Astrocyte of the cerebellum (primary cell): ENCODE measurements at regions not wholly inside any gene's neighbourhood (a gene's known extent, or its start where the extent isn't known, plus 50 kb on each side); places are given as distances from the start of the nearest gene placed in this dataset.

ENCODE experiments used
- DNase-seq: peaks from one replicate; pipeline ENCODE4 v3.0.0-alpha.2; 2011; ENCODE audit warnings: low read depth
- H3K4me3 ChIP-seq: 2 replicates; pipeline ENCODE4 v1.5.1; 2011; ENCODE audit warnings: mild to moderate bottlenecking, low read depth, low read length, moderate library complexity
- in situ Hi-C: cut with HindIII; loops from 2 replicates; pipeline ENCODE4 v1.10.0; 2017; ENCODE audit warnings: low sequenced_read_pairs
- TF ChIP-seq, protein P1 (sequence below): IDR thresholded peaks from 2 replicates; pipeline ENCODE4 v1.5.1; 2012; ENCODE audit warnings: low read length, low read depth, moderate library complexity, mild to moderate bottlenecking; ENCODE audit errors: missing control alignments

DNA sequence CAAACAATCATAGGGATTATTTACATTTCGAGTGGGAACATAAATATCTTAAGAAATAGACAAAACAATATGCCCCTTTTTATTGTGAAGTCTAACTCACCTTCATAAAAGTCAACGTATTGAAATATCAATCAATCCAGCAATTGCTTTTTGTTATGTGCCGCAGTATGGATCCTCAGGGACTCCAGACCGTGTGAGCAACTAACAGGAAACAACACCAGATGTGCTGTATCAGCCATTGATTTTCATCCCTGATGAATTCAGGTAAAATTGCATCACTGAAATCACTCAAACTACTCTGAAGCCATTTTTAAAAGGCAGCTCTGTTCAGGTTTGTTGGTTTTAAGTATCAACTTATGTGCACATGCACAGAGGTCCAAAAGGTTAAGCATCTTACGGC, 197.3 kb upstream of the FAT1 start:
- H3K4me3 ChIP-seq: no peak overlapping the region
- DNase-seq: no peak
- in situ Hi-C loops: no loop called here
- TF ChIP-seq, protein P1, sequence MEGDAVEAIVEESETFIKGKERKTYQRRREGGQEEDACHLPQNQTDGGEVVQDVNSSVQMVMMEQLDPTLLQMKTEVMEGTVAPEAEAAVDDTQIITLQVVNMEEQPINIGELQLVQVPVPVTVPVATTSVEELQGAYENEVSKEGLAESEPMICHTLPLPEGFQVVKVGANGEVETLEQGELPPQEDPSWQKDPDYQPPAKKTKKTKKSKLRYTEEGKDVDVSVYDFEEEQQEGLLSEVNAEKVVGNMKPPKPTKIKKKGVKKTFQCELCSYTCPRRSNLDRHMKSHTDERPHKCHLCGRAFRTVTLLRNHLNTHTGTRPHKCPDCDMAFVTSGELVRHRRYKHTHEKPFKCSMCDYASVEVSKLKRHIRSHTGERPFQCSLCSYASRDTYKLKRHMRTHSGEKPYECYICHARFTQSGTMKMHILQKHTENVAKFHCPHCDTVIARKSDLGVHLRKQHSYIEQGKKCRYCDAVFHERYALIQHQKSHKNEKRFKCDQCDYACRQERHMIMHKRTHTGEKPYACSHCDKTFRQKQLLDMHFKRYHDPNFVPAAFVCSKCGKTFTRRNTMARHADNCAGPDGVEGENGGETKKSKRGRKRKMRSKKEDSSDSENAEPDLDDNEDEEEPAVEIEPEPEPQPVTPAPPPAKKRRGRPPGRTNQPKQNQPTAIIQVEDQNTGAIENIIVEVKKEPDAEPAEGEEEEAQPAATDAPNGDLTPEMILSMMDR: no peak

DNA sequence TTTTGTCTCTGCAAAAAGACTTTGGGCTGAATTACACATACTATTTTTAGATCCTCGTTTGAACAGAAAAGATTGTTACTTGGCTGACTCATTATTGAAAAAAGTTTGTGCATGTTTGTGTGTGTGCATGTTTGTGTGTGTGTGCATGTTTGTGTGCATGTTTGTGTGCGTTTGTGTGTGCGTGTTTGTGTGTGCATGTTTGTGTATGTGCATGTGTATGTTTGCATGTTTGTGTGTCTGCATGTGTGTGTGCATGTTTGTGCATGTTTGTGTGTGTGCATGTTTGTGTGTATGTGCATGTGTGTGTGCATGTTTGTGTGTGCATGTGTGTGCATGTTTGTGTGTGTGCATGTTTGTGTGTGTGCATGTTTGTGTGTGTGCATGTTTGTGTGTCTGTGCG, 201.1 kb upstream of the FAT1 start:
- in situ Hi-C loops: no loop called here
- no peak overlapping the region for H3K4me3 ChIP-seq
- TF ChIP-seq, protein P1: no peak
- no peak for DNase-seq

DNA sequence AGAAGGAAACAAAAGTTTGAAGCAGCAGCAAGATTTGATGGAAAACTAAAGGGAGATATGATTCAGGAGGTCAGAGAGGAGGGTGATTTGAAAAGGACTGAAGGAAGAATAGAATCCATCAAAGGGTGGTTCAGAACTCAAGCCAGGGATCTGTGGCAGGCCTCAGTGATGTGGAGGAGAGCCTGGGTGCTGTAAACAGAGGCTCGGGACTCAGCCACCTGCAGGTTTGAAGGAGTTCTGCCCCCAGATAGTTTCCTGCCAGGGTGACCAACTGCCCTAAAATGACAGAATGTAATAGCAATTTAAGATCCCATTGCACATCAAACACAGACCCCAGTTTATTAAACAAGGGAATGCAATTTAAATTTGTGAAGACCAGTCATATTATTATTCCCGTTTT, 204.0 kb upstream of the FAT1 start:
- no peak overlapping the region for H3K4me3 ChIP-seq
- no peak for DNase-seq
- in situ Hi-C loops: no loop called here
- TF ChIP-seq, protein P1: no peak

DNA sequence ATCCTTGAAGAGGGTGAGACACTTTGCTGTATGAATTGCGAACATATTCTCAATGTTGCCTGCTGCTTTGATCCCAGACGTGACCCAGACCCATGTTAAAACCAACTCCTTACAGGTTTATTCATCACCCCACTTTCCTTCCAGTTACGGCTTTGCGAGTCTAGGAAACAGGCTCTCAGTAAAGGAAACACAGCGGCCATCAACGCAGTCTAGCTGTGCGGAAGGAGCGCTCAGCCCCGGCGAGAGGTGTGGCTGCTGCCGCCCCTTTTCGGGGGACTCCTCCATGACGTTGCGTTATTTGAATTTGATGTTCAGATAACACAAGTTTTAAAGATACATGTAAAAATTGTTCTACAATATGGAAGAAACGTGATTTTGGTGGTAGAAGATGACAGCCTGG, 206.4 kb upstream of the FAT1 start:
- TF ChIP-seq, protein P1: no peak
- in situ Hi-C loops: no loop called here
- no peak for DNase-seq
- no peak overlapping the region for H3K4me3 ChIP-seq

DNA sequence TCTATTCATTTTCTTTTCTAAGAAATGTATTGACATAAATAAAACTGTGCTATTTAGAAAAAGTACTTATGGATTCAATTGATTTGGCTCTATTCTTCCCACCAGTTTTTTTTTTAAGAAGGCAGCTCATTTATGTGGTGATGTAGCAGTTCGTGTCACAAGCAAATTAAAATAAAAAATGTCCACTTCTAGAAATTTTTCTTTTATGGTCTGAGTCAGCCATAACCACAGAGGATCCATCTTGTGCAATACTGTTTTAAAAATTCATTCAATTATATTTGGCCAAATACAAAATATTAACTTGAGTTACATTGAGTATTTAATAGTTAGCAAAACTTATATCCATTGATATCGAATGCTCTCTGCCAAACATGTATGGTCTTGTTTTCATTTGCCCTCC, 207.9 kb upstream of the FAT1 start:
- in situ Hi-C loops: no loop called here
- no peak overlapping the region for H3K4me3 ChIP-seq
- TF ChIP-seq, protein P1: no peak
- DNase-seq: no peak

DNA sequence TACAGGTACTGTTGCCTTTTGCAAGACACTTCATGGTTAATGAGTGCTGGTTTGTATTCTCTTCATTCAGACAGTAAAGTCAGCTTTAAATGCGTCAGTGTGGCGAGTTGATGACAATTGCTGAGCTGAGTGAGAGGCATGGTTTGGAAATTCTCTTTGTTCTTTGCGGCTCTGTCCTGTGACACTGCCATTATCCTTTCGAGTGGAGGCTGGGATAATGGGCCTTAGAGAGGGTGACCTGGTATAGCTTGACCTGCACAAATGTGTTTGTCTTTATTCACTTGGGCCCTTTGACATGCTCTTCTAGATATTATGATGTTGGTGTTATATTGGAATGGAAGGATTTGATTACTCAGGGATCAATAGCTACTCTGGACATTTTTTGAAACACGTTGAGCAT, 208.5 kb upstream of the FAT1 start:
- H3K4me3 ChIP-seq: no peak overlapping the region
- TF ChIP-seq, protein P1: no peak
- no peak for DNase-seq
- in situ Hi-C loops: no loop called here

DNA sequence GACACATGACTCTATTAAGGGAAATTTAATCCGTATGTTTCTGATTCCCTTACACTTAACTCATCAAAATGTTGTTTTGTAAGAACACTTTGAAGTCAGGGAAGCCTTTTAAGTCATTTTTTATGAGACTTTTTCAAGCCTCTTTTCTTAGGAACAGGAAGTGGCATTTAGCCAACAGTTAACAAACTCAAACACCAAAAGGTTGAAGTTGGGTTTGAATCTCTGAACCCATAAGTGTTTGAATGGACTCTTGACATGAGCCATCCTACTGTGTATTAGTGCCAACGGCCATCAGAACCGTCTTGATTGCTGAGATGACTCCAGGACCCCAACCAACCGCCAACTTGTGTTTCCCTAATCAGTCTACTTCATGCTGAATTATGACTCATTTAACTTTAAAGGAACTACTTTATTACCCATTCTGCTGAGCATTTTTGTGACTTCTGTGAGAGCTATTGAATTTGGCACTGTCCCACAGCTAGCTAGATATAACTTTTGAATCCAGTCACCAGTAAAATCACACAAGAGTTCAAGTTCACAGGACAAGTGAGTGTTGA, 209.1 kb upstream of the FAT1 start:
- in situ Hi-C loops: no loop called here
- TF ChIP-seq, protein P1: no peak
- DNase-seq: peak; percentile 73
- no peak overlapping the region for H3K4me3 ChIP-seq
